T-cell (primary cell): ENCODE measurements at regions not wholly inside any gene's neighbourhood (a gene's known extent, or its start where the extent isn't known, plus 50 kb on each side); places are given as distances from the start of the nearest gene placed in this dataset.
A peak's percentile ranks its signal among the peaks of the same experiment; 100 is the strongest.
"Not testable (repeated sequence)": the region's sequence is repeated elsewhere in the genome, so short reads cannot be mapped to it uniquely, and the experiment has no call there.

Experiments used
- ATAC-seq, 4 experiments: fragments of 200-7000 bp in 3 of 4; fragments of 150-1000 bp in 1 of 4; cut with Tn5 transposase; replicated peaks in 1 of 4; 1 replicate in 3 of 4; 2 replicates in 1 of 4; pipeline ENCODE4 v1.10.0; 2021; ENCODE audit warnings: moderate library complexity in 3 of 4, mild to moderate bottlenecking in 2 of 4, moderate number of reproducible peaks in 1 of 4
- CTCF ChIA-PET, 2 donors: fragments of 300-600 bp; sonication (Branson Sonifier 250); formaldehyde crosslinking; loops; one replicate each; lab custom pipeline; 2022; ENCODE audit warnings: antibody characterized with exemption in 2 of 2; lab: Charles Lee
- POLR2A ChIA-PET, 2 donors: fragments of 300-600 bp; sonication (Branson Sonifier 250); formaldehyde crosslinking; loops; one replicate each; lab custom pipeline; 2022; ENCODE audit warnings: antibody characterized with exemption in 2 of 2; lab: Charles Lee
- DNase-seq, 35 experiments: peaks; one replicate each; pipeline versions ENCODE4 v3.0.0 to v3.0.0-alpha.2; 2013 to 2023
- H3K27ac ChIP-seq: one replicate; pipeline ENCODE4 v1.5.1; 2013; ENCODE audit warnings: low read length
- H3K27me3 ChIP-seq, 2 experiments: replicated peaks in 1 of 2; 1 replicate in 1 of 2; 2 replicates in 1 of 2; pipeline versions ENCODE4 v1.6.1 to v1.7.0; 2013; ENCODE audit warnings: low read length in 1 of 2, mixed read lengths in 1 of 2; ENCODE audit not compliant: control insufficient read depth in 2 of 2, insufficient read depth in 2 of 2; ENCODE audit errors: extremely low read depth in 1 of 2
- H3K36me3 ChIP-seq, 2 donors: 1 replicate in 1 of 2; 2 replicates in 1 of 2; pipeline versions ENCODE4 v1.6.1 to v1.7.0; 2013; ENCODE audit warnings: low read length in 1 of 2; ENCODE audit not compliant: control insufficient read depth in 2 of 2, insufficient read depth in 1 of 2; ENCODE audit errors: extremely low read depth in 1 of 2
- H3K4me1 ChIP-seq, 2 experiments: 1 replicate in 1 of 2; 2 replicates in 1 of 2; pipeline versions ENCODE4 v1.6.1 to v1.7.0; 2013; ENCODE audit warnings: low read length in 2 of 2, mixed read lengths in 1 of 2; ENCODE audit not compliant: insufficient read depth in 2 of 2, control insufficient read depth in 1 of 2; ENCODE audit errors: extremely low read depth in 1 of 2
- H3K4me3 ChIP-seq, 2 donors: 1 replicate in 1 of 2; 2 replicates in 1 of 2; pipeline versions ENCODE4 v1.5.1 to v1.7.0; 2013; ENCODE audit warnings: mild to moderate bottlenecking in 2 of 2, low read length in 1 of 2, moderate library complexity in 1 of 2; ENCODE audit not compliant: control insufficient read depth in 1 of 2; ENCODE audit errors: extremely low read depth in 1 of 2
- H3K9me3 ChIP-seq: 2 replicates; pipeline ENCODE4 v1.7.0; 2013
- H3K27ac Mint-ChIP-seq, 2 donors: one replicate each; pipeline ENCODE4 v1.8.0; 2020 to 2021; ENCODE audit warnings: mild to moderate bottlenecking in 2 of 2, mixed read lengths in 2 of 2
- H3K27me3 Mint-ChIP-seq, 2 donors: one replicate each; pipeline ENCODE4 v1.8.0; 2021 to 2022; ENCODE audit warnings: mixed read lengths in 2 of 2
- H3K36me3 Mint-ChIP-seq: one replicate; pipeline ENCODE4 v1.8.0; 2021; ENCODE audit warnings: mixed read lengths
- H3K4me1 Mint-ChIP-seq, 3 donors: one replicate each; pipeline ENCODE4 v1.8.0; 2020 to 2022; ENCODE audit warnings: mixed read lengths in 3 of 3, mild to moderate bottlenecking in 1 of 3
- H3K4me3 Mint-ChIP-seq, 3 donors: one replicate each; pipeline ENCODE4 v1.8.0; 2020 to 2022; ENCODE audit warnings: mild to moderate bottlenecking in 3 of 3, mixed read lengths in 3 of 3, moderate library complexity in 3 of 3
- H3K9me3 Mint-ChIP-seq, 3 donors: one replicate each; pipeline ENCODE4 v1.8.0; 2020 to 2022; ENCODE audit warnings: mixed read lengths in 3 of 3
- WGBS: methylation state at CpG from one replicate; pipeline ENCODE4 v1.1.5; 2013; ENCODE audit warnings: missing lambda C conversion rate; ENCODE audit not compliant: insufficient coverage; 5-methylcytosine and 5-hydroxymethylcytosine counted together

GRCh38 chrY:56677444-56677843 lies 31055.5 kb downstream of the CDY1 start:
- H3K9me3 Mint-ChIP-seq: peaks cover 0 to 12% (median 0%) of the 10 kb centered on the region in 3 donors
- POLR2A ChIA-PET, H3K9me3 ChIP-seq, DNase-seq, H3K27me3 Mint-ChIP-seq, H3K4me3 Mint-ChIP-seq, H3K4me1 ChIP-seq, ATAC-seq, H3K4me1 Mint-ChIP-seq, CTCF ChIA-PET, H3K27ac ChIP-seq, H3K27ac Mint-ChIP-seq, H3K36me3 Mint-ChIP-seq, H3K4me3 ChIP-seq, H3K27me3 ChIP-seq, H3K36me3 ChIP-seq: not testable (repeated sequence)
- WGBS: no CpG with 5 or more reads among the region's 20 CpGs

GRCh38 chrY:56678046-56678626 lies 31056.2 kb downstream of the CDY1 start:
- H3K4me3 ChIP-seq, H3K27ac ChIP-seq, H3K36me3 Mint-ChIP-seq, H3K4me1 Mint-ChIP-seq, CTCF ChIA-PET, H3K4me3 Mint-ChIP-seq, H3K27ac Mint-ChIP-seq, DNase-seq, H3K4me1 ChIP-seq, POLR2A ChIA-PET, H3K27me3 ChIP-seq, H3K9me3 ChIP-seq, ATAC-seq, H3K36me3 ChIP-seq, H3K27me3 Mint-ChIP-seq: not testable (repeated sequence)
- H3K9me3 Mint-ChIP-seq: peaks cover 0 to 12% (median 0%) of the 10 kb centered on the region in 3 donors
- no CpG with 5 or more reads among the region's 10 CpGs for WGBS

- DNase-seq: peak in 1 of 35 experiments; percentile 36
- 53% methylated on average over 3 of the region's 6 CpGs for WGBS
Measured at GRCh38 chrY:56685381-56685780, 31063.5 kb downstream of the CDY1 start.

More at GRCh38 chrY:56685381-56685780, 31063.5 kb downstream of the CDY1 start:
- H3K9me3 ChIP-seq, H3K27ac Mint-ChIP-seq, H3K27me3 ChIP-seq, H3K36me3 Mint-ChIP-seq, H3K4me3 ChIP-seq, H3K4me1 Mint-ChIP-seq, ATAC-seq, CTCF ChIA-PET, H3K36me3 ChIP-seq, H3K27me3 Mint-ChIP-seq, H3K4me1 ChIP-seq, H3K9me3 Mint-ChIP-seq, H3K27ac ChIP-seq, POLR2A ChIA-PET, H3K4me3 Mint-ChIP-seq: not testable (repeated sequence)
